HG03175 (cell line): ENCODE measurements at regions not wholly inside any gene's neighbourhood (a gene's known extent, or its start where the extent isn't known, plus 50 kb on each side); places are given as distances from the start of the nearest gene placed in this dataset.
"Not testable (repeated sequence)": the region's sequence is repeated elsewhere in the genome, so short reads cannot be mapped to it uniquely, and the experiment has no call there.

Experiments used
- ATAC-seq: cut with Tn5 transposase; IDR thresholded peaks from one replicate; pipeline ENCODE4 v1.9.1; 2021; ENCODE audit warnings: mild to moderate bottlenecking, moderate library complexity; ENCODE audit not compliant: unreplicated experiment

GRCh38 chr9:96157675-96158074, 144.3 kb downstream of the HSD17B3 start:
- no peak for ATAC-seq

DNA sequence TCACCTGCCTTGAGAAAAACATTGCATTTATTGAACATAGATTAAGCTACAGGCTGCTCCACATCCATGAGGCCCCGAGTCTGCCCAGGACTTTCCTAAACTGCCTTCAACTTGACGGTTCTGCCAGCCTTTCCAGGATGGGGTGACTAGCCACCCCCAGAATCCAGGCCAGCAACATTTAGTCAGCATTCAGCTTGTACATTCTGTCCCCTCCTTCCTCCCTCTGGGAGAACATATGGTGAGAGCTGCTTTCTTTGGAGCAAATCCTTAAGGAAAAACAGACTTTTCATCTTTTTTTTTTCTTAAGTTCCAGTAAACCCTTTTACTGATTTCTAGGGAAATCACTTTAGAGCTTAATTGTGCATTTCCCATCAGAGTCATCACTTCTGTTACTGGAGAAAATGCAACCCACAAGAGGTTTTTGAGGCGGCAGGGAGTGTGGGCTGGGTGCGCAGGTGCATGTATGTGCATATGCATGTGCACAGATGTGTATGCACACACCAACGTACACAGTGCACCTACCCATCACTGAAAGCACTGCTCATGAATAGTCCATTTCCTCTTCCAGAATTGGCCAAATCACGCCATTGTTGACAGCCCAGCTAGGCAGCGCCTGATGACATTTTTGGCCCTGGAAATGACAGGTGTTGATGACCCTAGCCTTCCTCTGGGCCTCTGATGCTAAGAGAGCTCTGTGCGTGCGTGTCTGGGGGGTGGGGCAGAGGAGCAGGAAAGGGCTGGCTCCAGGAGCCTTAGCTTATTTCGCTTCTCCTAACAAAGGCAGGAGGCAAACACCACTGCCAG, 145.6 kb downstream of the HSD17B3 start:
- ATAC-seq: no peak

- no peak for ATAC-seq
Observed at GRCh38 chr9:96154081-96154480, 147.9 kb downstream of the HSD17B3 start.

GRCh38 chr9:96152550-96152949, 149.4 kb downstream of the HSD17B3 start:
- no peak for ATAC-seq

DNA sequence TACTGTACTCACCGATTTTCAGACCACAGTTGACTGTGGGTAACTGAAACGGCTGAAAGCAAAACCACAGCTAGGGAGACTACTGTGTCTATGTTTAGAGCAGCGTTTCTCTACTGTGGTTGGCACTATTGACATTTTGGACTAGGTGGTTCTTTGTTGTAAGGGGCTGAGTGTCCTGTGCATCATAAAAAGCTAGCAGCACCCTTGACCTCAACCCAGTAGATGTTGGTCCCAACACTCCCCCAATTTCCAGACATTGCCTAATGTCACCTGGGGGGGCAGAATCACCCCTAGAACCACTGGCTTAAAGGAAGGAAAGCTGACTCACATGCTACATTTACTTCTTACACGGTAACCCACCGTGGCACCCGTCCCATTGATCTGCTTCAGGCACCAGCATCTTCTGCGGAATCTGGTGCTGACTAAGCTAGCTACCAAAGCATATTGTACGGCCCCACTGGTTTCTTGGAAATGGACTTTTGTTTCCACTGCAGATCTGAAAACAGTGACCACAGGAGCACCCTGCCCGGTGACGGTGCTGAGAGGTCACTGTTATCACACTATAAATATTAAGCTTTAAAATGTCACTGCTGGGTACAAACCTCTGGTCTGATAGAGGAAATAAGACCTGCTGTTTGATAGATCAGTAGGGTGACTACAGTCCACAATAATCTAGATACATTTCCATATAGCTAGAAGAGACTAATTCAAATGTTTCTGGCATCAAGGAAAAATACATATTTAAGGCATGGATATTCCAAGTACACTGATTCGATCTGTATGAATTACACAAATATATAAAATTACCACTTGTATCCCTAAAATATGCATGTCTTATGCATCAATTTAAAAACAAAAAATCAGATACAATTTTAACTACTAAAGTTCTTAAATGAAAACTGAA, 151.4 kb downstream of the HSD17B3 start:
- peak; percentile 88 for ATAC-seq

- ATAC-seq: peak; percentile 38
Observed at GRCh38 chr9:96149533-96150280, 152.3 kb downstream of the HSD17B3 start.

DNA sequence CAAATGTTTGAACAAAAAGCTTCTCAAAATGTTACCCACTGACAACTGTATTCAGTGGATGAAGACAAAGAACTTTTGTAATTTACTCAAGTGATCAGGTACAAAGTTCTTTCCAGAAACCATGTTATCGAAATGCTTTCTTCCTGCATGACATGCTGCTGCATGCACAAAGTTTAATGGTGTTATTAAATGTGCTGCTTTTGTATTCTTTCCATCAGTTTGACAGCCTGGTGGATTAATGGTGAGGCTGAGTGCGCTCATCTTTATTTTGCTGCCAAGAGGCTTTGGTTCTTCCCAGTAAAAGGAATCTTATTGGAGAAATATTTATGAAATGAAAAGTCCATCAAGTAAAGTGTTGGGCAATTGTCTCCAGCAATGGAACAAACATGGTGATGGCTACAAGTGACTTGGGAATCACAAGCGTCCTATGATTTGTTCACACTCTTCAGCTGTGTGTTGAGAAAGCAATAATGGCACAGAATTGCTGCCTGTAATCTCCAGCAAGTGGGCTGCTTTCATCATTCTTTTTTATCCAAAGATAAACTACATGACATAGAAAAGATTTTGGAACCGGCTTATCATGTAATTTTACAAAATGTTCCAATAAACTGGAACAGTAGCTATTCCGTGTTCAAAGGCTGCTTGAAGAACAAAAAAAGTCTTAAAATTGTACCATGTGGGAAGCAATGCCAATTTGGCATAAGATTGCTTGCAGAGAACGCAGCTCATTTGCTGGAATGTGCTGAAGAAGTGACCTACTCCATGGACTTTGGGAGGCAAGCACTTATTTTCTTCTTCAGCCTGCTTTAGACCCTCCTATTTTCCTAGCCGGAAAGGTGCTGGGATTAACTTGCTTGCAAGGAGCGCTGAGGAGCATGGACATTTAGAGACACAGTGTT, 153.1 kb downstream of the HSD17B3 start:
- ATAC-seq: no peak

GRCh38 chr9:96147029-96147428, 154.9 kb downstream of the HSD17B3 start:
- ATAC-seq: not testable (repeated sequence)

DNA sequence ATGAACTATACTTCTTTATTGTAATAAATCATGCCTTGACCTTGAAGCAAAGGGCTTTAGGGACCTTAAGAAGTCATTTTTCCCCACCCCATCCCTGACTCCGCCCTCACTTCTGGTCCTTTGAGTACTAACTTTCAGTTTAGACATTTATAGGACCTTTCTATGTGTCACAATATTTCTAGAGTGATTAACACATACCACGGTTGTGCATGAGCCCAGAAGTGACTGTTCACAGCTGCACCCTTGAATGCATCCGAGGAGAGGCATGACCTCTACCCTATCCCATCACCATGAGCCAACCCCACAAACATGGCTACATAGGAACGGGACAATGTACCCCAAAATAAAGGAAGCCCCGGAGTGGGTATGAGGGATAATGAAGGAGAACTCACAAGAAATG, 160.3 kb downstream of the HSD17B3 start:
- no peak for ATAC-seq

- ATAC-seq: no peak
Observed at GRCh38 chr9:96141128-96141474, 160.9 kb downstream of the HSD17B3 start.

DNA sequence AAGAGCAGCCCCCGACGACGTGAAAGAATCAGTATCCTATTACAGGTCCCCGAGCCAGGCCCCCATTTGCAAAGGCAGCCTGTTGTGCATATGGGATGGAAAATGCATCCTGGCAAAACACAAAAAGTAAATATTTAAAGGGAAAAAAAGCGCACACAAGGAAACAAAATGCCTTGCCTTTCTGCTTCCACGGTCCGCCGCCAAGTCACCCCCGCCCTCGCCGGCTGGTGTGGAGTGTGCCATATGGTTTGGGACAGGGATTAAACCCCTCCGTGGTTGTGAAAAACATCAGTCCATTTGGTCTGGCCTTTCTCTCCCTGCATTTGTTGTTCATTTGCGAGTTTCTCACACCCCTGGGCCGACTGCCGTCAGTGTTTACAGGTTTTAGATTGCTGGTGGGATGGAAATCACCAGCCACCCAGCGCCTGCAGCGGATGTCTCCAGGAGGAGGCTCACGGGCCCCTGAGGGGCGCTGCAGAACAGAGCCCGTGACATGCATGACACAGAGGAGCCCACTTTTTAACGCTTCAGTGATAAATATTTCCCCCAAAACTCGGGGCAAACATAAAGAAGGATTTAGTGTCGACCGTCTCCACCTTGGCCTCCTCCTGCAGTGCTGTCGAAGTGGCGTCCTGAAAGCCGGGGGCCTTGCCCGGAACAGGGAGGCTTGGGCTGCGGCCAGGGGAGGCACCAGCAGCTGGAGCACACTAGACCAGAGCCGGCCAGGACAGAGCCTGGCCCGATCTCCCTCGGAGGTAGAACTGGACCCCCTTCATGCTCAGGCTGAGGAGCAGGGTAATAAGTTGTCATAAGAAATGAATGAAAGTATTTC, 161.5 kb downstream of the HSD17B3 start:
- no peak for ATAC-seq

DNA sequence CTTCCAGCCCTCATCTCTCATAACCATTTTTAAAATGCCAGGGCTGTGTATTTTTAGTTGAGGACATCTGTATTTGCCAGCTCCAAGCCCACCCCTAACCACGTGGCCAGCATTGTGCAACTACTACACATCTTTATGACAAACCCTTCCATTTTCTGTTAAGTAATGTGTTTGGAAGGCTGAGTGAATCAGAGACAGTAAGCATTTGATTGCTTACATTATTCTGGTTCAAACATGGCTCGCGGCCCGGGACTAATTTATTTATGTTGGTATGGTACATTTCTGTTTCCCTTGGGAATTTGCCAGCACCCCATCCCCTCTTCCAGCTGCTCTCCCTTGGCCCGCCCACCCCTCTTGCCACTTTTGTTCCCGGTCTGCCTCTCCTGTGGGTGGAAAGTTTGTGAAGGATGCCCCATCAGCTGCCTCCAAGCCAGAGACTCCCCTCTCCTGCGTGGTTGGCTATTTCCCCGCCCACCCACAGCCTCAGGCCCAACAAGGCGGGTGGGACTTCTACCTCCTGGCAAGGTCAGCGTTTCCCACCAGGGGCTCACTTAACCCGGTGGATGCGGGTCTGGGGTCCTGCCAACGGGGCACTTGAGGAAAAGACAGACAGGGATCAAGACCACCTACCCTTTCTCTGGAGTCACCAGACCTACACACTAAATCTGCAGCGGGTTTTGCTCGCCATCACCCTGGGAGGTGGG, 162.2 kb downstream of the HSD17B3 start:
- no peak for ATAC-seq

DNA sequence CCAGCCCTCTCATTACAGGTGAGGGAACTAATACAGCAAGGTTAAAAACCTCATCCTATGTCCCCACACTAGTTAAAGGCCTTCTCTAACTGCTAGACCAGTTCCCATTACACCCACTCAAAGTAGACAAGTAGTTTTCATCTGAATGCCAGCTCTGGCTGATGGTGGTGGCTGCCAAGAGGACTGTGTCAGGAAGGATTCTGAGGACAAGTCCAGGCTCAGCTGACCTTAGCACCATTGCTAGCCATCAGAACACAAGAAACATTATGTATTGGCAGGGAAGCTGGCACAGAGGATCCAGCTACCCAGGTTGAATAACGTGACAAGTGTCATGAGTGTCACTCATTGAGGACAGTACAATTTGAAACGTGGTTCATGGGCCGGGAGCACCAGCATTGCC, 163.4 kb downstream of the HSD17B3 start:
- ATAC-seq: no peak

DNA sequence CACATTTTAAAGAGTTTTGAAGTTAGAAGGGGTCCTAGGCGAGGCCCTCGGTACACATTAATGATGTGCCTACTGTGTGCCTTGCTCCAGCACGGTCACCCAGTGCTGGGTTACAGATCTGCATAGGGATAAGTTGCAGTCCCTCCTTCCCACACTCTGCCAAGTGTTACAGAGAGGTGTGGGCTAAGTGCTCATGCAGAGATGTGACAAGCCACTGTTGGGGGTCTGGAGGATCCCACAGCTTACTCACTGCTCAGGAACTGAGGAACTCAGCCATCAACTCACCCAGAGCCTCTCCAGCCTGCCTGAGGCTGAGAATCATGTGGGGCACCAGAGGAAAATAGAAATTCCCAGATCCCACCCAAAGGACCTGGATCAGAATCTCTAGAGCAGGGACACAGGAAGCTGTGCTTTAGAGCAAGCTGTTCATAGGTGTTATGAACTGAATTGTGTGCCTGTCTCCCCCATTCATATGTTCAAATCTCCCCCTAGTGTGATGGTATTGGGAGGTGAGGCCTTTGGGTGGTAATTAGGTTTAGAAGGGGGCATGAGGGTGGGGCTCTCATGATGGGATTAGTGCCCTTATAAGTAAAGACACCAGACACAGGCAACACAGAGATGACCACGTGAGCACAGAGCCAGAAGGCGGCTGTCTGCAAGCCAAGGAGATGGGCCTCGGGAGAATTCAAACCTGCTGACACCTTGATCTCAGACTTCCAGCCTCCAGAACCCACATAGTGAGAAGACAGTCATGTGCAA, 164.1 kb downstream of the HSD17B3 start:
- peak; percentile 31 for ATAC-seq

DNA sequence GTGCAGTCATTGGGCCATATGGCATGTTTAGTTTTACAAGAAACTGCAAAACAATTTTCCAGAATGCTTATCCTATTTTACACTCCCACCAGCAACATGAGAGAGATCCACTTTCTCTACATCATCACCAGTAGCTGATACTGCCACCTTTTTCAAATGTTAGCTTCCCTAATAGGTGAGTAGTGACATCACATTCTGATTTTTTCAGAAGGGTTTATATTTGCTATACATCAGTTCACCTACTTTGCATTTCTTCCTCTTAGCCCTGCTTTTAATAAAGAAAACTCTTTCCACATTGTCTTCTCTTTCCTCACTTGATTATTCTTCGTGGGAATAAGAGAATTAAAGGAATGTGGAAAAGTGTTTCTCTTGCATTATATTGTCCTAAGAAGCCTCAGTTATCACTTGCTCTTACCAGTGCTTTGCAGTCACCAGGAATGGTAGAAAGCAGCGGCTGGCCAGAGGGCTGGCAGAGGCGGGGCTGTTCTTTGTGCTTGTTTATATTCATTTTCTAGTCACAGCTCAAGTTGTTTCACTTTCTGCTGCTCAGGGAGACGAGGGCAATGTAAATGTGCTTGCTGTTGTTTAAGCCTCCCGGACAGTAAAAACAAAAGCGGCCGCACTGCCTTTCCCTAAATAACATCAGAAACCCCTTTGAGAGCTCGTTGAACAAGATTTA, 164.8 kb downstream of the HSD17B3 start:
- peak; percentile 94 for ATAC-seq

DNA sequence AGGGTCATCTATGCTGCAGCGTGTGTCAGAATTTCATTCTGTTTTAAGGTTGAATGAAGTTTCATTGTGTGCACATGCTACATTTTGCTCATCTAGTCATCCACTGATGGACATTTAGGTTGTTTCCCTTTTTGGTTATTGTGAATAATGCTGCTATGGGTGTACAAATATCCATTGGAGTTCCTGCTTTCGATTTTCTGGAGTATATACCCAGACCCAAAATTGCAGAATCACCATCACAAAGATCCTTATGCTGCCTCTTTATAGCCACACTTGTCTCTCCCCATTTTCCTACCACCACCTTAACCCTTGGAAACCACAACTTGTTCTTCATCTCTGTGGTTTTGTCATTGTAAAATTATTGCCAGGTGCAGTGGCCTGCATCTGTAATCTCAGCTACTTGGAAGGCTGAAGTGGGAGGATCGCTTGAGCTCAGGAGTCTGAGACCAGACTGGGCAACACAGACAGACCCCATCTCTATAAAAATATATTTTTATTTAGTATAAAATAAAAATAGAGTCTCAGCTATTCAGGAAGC, 166.2 kb downstream of the HSD17B3 start:
- ATAC-seq: no peak

DNA sequence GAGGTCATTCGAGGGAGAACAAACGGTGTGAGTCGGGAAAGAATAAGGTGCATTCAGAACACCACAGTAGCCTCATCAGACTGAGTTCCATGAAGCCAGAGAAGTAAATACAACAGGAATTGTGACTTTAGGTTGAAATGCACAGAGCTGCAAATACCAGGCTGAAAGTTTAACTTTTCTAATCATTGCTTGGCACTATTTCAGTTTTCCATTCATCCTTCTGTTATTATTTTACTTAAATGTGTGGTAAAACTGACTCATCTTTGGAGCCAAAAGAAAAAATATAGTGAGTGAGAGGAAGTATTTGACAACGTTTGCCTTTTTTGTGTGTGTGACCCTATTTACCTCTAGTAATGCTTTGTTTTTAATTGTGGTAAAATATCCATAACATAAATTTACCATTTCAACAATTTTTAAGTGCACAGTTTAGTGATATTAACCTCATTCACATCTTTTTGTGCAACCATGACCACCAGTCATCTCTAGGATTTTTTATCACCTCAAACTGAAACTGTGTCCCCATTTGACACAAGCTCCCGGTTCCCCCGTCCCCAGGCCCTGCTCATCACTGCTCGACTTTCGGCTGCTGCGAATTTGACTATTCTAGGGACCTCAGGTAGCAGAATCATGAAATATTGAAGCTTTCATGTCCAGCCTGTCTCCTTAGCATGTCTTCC, 166.8 kb downstream of the HSD17B3 start:
- ATAC-seq: no peak
